GM18868 (cell line): ENCODE measurements at regions not wholly inside any gene's neighbourhood (a gene's known extent, or its start where the extent isn't known, plus 50 kb on each side); places are given as distances from the start of the nearest gene placed in this dataset.

Experiments used
- ATAC-seq: cut with Tn5 transposase; IDR thresholded peaks from one replicate; pipeline ENCODE4 v1.9.1; 2021; ENCODE audit warnings: mild to moderate bottlenecking, moderate library complexity; ENCODE audit not compliant: unreplicated experiment

DNA sequence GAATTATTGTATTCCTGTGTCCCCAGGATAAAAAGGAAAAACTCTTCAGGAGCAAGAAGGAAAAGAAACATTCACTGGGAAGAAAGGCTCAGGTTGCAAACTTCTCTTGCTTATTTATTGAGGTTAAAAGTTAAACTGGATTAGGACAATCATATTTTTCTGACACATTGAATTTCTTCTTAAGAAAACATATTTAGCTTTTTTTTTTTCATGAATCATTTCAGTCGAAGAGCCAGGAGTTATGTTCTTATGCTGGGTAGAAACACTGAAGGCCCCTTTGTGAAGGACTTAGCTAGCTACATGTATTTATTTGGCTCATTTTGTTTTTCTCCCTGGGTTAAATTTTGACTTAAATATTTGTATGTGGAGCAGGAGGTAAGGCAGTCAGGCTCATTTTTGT, 434.0 kb downstream of the KLF5 start:
- ATAC-seq, result no peak

DNA sequence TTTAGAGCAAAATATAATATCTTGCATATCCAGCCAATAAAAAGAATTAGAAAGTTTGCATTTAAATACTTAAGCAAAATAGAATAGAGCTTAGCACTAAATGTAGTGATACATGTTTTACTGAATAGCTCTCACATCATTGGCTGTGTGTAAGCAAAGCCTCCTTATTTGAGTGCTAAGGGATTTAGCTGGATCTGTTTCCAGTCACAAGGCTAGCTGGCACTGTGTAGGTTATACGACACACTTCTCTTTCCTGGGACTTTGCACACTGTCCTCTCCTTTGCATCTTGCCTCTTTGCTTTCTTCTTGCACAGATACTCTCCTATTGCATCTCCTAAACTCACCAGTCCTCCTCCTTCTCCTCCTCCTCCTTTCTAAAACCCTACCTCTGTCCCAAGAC, 423.8 kb downstream of the KLF5 start:
- ATAC-seq, result no peak

DNA sequence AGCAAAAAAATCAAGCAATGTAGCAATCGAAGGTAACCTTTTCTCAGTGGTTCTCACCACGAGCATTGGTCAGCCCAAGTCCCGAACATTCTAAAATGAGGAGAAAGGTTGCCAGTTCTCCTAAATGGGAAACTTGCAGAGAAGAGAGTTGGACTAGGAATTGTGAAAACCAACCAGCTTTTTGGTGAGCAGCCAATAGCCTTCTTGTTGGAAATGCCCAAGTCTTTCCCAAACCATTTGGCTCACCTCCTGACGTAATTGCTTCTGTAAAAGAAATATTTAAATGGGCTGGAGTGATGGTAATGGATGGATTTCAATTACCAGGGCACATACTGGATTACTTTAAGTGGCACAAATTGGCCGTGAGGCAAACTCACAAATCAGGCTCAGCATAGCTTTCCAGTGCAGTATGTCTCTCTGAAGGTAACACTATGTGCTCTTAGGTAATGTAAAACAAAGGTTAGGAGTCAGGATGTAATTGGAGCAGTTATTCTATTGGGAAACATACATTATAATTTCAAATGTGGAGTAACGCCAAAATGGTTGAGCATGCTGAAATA, 423.2 kb downstream of the KLF5 start:
- ATAC-seq, result no peak

DNA sequence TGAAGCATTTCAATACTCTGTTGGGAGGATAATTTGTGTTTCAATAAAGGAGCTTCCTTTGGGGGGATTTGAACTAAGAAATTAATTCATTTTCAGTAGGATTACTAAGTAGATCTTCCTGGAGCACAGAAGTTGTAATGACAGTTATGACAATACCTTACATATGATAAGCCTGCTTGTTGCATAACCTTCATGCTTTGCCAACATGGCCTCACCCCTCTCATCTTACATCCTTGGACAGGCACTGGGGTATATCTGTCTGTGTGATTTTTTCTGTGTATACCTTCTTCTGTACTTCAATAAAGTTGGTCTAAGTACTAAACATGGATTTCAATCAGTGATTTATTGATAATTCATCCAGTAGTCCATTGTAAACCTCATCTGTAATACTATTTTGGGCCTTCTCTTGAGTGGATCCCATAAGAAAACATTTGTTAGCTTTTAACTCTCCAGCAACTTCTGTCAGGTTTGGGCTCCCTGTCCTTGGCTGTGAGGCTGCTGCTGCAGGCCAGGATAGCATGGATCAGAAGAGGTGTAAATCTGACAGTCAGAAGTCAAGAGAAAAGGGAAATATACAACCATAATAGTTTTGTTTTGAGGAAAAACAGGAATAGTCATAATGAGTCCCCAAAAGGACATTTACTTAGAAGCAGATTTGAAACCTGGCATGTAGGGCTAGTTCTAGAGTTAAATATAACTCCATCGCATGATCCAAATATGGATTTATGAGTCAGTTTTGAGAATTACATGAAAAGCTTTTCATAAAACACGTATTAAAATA, 422.2 kb downstream of the KLF5 start:
- ATAC-seq, result no peak

DNA sequence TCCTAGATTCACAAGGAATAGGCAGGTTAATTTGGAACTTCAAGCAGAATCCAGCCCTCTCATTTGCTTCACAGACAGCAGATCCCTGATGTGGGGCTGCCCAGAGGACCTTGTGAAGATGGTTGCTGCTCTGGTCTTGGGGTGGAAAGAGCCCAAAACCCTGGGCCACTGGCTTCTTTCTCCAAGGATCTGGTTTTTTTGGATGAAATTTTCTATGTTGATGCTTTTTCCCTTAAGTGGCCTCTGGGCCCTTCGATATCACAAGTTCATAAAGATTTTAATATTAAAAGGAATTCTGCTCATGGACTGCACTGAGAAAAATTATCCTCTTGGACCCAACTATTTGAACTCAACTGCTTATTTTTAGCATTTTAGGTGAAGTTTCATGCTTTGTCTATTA, 421.1 kb downstream of the KLF5 start:
- no peak for ATAC-seq

DNA sequence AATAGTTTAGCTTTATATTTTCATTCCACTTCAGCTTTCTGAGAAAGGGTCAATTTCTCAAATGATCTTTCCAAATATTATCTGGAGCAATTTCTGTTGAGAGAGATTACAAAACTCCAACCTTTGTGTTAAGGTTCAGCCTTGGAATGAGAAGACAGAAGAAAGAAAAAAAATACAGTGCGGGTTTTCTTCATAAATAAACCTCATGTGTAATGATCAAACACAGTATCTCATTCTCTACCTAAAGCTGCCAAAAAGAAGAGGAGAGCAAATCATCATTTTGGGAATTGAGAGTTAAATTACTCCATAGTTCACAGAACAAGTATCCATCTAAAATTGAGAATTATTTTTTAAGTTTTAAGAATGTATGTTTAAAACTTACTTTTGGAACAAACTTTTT, 420.5 kb downstream of the KLF5 start:
- no peak for ATAC-seq

DNA sequence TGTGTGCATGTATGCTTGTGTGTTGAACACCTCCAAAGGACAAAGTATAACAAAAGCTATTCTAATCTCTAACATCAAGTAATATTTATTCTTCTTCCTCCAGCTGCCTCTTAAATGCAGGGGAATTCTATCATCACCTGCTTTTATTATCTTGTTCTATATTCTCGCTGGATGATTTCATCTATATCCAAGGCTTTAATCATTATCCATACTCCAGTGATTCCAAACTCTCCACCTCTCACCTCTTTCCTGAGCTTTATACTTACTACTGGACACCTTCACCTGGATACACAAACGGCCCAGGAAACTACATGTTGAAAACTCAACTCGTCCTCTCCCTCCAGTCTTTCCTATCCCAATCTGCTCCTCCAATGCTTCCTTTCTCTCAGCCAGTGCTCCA, 418.6 kb downstream of the KLF5 start:
- ATAC-seq, result no peak

DNA sequence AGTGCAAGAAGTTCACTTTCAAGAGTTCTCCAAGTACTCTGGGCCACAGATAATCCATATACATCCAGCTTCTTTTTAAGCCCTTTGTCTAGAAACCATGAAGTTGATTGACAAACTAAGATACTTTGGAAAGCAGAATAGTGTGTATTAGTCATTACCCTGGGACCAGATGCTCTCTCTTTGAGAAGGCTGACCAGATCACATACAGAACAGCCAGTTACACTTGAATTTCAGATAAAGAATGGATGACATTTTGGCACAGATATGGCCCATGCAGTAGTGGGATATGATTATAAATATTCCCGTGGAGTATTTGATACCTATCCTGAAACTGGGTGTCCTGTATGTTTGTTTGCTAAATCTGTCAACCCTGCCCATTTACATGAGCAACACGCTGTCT, 414.2 kb downstream of the KLF5 start:
- no peak for ATAC-seq

DNA sequence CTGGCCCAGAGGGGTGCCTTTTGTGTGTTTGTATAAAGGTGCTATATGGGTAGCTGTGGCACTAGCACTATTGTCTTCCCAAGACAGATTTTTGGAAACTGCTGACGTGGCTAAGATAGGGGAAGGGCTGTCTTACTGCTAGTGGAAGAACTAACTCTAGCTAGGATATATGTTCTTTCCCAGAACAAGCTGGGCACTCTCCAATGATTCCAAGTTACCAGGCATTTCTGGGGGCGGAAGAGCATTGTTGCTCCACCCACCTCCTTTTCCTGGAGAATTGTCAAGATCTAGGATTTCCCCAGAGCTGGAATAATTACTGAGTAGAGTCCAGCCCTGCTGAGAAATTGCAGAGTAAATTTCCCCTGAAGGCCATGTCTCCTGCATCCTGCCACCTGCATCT, 408.3 kb downstream of the KLF5 start:
- ATAC-seq, result no peak

DNA sequence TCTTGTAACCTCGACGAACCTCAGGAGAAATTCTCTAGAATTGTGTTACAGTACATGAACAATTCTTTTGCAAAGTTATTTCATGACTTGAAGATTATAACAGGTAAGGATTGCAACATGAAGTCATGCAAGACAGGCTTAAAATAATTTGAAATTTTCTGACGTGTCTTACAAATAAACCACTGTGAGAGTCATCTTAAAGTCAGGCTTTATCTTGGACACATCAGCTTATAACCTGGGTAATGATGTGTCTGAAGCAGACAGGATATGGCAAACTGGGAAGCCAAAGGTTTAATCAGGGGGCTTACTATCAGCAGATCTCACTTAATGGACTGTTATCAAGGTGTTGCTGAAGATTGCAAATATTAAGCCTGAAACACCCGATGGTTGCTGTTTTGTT, 407.8 kb downstream of the KLF5 start:
- ATAC-seq, result no peak

DNA sequence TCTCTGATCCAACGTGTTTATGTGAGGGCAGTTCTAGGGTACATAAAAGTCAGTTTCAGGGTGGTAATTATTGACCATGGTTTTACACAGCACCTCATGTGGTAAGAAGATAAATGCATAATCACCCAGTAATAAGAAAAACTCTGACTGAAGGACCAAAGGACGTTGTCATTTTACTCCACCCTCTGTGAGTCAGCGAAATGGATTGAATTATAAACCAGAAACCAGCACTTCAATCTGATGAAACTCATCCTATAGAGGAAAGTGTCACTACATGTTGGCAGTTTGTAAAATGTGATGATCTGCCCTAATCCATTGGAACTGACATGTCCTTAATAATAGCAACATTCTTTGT, 406.8 kb downstream of the KLF5 start:
- ATAC-seq, result no peak

DNA sequence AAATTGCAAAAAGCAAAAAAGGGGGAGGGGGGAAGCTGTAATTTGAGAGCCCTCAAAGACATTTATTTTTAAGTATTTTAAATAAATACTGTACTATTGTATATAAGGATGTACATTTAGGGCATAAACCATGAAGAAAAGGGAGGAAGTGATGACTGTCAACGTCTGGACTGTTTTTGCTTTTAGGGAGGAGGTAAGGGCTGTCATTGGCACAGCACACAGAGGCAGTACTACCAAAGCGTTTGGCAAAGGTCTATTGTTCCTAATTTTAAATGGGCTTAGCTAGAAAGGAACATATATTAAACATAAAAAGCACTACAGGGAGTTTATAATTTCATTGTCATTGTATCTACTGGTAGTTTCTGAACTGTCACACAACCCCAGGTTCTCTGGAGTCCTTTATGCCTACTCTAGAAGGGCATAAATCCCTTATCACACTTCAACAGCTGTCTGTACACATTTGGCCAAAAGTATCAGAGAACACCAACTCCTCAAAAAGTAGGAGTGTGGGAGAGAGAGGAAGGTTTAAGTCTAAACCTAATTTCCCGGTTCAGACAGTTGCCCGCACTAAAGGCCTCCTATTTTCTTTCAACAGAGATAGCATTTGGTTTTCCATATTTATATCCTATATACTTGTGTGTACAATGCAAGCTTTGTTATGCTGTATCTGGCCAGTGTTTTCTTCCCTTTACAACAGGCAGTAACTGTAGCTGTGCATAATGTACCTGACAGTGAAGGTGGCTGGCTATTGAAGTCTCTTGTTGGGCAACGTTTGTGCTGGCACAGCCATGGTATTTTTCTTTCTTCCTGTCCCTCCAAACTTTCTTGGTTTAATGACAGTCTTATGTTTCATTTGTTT, 406.2 kb downstream of the KLF5 start:
- ATAC-seq, result no peak

DNA sequence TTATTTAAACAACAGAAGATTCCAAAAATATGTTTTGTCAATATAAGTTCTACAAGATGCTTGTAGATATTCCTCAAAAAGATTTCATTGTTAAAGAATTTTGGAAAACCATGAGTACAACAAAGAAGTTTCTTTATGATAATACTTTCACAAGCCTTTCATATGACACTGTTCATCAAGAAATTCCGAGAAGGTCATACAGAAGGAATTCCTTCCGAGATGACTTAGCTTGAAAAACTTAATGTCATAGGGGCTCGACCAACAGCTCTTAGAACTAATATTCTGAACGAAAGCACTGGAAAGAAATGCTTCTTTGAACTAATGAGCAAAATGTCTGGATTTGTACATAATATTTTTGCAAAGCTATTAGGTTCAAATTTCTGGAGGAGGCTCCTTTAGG, 403.4 kb downstream of the KLF5 start:
- ATAC-seq, result no peak

DNA sequence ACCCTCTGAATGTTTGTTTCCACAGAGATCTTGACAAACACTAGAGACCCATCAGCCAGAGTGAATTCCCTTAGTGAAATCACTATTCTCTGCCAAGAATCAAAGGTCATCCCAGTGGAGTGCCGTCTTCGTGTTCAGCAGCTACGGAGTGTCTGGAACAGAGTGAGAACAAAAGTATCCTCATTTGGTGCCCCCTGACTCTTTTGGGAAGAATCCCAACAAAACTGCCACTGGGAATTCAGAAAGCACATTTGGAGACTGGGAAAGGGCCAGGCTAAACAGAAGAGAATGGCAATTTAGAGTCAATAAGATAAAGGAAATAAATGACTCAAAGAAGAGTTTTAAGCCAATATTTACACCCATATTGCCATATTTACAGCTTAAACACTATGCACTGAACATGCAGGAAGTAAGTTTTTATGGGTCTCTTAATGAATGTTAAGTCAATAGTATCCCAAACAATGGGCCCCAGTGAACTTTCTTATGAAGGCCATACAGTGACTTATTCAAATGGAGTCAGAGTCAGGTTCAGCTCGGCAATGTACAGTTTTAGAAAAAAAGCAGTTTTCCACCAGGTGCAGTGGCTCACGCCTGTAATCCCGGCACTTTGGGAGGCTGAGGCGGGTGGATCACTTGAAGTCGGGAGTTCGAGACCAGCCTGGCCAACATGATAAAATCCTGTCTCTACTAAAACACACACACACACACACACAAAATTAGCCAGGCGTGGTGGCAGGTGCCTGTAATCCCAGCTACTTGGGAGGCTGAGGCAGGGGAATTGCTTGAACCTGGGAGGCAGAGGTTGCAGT, 392.6 kb downstream of the KLF5 start:
- ATAC-seq, result no peak

DNA sequence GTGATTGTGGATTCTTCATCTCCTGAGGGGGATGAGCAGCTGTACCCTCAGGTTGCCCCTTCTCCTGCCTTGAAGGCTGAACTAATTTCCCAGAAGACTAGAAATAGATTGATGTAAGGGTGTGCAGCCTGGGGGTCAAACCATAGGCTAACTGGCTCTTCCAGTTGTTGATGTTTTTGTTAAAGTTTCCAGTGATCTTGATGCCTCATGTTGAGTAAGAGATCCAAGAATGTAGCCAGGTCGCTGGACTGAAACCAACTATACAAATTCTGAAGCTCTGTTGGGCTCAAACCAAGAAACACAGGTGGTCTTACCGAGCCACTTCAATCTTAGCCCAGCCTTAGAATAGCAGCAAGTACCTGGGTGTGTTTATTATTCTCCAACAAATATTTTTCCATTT, 391.8 kb downstream of the KLF5 start:
- ATAC-seq, result no peak

DNA sequence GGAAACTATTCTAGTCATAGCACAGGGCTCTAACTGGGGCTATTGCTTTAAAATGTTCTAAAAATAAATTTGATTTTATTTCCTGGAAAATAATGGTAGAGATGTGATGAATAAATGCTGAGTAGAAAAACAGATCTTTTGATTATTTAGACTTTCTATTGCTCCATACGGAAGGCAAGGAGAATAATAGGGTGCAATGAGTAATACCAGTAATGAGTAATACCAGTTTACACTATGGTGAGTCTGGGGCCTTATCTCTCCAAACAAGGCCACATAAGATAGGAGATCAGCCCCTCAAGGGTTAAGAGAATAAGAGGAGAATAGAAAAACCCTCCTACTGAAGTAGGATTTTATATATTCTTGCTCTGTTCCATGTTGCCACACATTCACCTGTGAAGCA, 390.4 kb downstream of the KLF5 start:
- ATAC-seq, result no peak

DNA sequence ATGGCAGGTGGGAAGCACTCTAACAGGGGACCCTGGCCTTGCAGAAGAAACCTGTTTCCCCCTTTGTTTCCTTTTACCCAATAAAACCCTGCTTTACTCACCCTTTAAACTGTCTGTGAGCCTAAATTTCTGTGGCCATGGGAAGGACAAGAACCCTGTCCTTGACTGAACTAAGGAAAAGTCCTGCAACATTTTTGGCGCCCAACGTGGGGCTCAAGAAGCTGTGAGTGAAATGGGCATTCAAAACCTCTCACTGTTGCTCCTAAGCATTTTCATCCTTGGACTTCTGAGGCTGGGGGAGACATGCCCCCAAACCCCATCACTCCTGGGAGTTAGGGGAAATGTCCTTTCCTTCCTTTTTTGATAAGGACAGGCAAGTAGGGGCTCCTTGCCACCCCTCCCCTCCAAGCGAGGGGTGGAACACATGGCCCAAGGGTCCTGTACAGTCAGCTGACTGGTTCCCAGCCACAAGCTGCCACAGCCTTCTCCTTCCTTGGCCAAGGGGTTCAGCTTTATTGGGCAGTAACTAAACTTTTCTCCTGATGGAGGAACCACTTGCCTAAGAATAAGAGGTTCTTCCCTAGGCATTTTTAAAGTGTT, 381.6 kb downstream of the KLF5 start:
- ATAC-seq, result no peak

DNA sequence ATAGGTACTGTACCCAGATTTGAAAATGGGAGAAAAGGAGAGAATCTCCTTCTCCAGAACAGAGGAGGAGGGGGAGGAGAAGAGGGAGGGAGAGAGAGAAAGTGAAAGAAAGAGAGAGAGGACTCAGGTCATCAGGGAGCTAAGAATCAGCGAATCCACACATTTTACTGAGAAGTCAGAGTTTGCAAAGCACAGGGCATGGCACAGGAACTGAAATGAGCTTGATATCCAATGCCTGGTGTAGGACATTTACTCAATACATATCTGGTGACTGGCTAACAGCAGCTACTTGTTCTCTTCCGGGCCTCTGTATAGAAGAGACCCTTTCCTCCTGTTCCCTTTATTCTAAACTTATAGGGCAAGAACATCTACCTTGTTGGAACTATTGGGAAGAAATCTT, 375.1 kb downstream of the KLF5 start:
- ATAC-seq, result no peak

DNA sequence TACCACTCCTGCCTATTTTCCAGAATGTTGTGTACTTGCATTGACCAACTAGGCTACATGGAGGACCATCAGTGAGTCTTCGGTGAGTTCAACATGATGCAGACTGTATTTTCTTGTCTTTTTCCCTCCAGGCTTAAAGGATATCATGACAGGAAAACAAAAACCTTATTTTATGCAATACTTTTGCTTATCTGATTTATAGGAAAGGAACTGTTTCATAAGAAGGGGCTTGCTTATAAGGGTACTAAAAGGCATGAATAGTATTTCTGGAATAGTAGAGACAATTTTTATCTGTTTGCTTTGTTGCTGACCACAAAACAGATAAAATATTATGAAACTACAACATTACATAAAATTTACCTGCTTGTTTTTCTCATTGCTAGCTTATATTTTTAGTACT, 374.7 kb downstream of the KLF5 start:
- no peak for ATAC-seq

DNA sequence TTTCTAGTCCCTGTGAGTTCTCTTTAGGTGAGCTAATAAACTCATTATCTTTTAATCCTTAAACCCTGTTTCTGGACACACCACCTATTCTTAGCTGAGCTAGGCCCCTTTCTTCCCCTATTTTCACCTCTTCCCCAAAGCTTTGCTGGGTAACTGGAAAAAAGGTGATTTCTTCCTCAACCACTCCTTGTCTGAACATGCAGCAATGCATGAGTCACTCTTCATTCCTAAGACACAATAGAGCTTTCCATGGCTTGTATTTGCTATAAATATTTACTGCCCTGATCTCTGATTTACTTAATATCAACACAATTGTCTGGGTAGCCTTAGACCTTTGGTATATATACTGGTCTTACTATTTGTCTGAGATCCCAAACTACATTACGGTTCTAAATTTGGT, 370.9 kb downstream of the KLF5 start:
- ATAC-seq, result no peak

DNA sequence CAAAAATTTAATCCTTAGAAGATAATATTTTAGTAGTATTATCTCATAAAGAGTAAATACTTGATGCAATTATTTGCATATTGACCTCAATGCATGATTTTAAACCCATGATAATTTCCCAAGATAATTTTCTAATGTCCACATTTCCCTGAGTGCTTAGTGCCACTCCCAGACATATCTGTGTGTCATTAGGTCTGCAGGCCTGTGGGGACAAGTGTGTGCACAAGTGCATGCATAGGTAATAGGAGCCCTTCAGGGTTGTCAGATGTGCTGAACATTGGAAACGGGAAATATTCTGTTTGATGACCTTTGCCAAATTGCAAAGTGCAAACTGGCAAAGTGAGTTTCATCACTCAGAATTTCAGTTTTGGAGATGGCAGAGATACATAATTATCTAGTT, 369.9 kb downstream of the KLF5 start:
- no peak for ATAC-seq
